ENCODE measurements at regions not wholly inside any gene's neighbourhood (a gene's known extent, or its start where the extent isn't known, plus 50 kb on each side); places are given as distances from the start of the nearest gene placed in this dataset.

GRCh38 chr4:116016201-116016600, 902.8 kb upstream of the NDST4 start:
- peaks cover 43% of the 10 kb centered on the region for H3K9me3 Mint-ChIP-seq (ENCODE audit: unreplicated experiment)
- TF ChIP-seq CTCF (IDR thresholded peaks at IDR 0.05; ENCODE audit: insufficient read depth in 1 of 2, low read depth in 1 of 2, low read length in 1 of 2, severe bottlenecking in 1 of 2, unreplicated experiment in 1 of 2): no peak
- Histone ChIP-seq H3K4me1 (no peaks in the 10 kb centered on the region), H3K27me3 (replicated peaks; ENCODE audit: control insufficient read depth, insufficient read depth, low read length) (no peaks in the 10 kb centered on the region), H3K4me3 (ENCODE audit: low read depth, low read length) (no peak overlapping the region), H3K36me3 (ENCODE audit: control insufficient read depth, insufficient read depth, low read length) (no peaks in the 10 kb centered on the region), H3K9me3 (peaks cover 36% of the 10 kb centered on the region; the same call in 1 of the 2 replicates)
- intact Hi-C loops (cut with micrococcal nuclease; ENCODE audit: unreplicated experiment): no loop called here
- no peak for DNase-seq
- no TSS peak for BruUV-seq (replicated peaks)
- no peaks in the 10 kb centered on the region for H3K27me3 Mint-ChIP-seq (ENCODE audit: insufficient read depth, unreplicated experiment)
- peaks cover 7% of the 10 kb centered on the region for H3K36me3 Mint-ChIP-seq (ENCODE audit: insufficient read depth, unreplicated experiment)
- H3K4me1 Mint-ChIP-seq (ENCODE audit: low read depth, unreplicated experiment): no peaks in the 10 kb centered on the region
- no peak overlapping the region for H3K4me3 Mint-ChIP-seq (ENCODE audit: unreplicated experiment)
- ChIA-PET POLR2A (no interaction called here), CTCF (no interaction called here)
- no peak overlapping the region for H3K27ac Mint-ChIP-seq (ENCODE audit: unreplicated experiment)

GRCh38 chr4:116015549-116015948, 902.1 kb upstream of the NDST4 start:
- no TSS peak for BruUV-seq (replicated peaks)
- ChIA-PET CTCF (no interaction called here), POLR2A (no interaction called here)
- Mint-ChIP-seq H3K27me3 (ENCODE audit: insufficient read depth, unreplicated experiment) (no peaks in the 10 kb centered on the region), H3K9me3 (ENCODE audit: unreplicated experiment) (peaks cover 37% of the 10 kb centered on the region), H3K36me3 (ENCODE audit: insufficient read depth, unreplicated experiment) (peaks cover 7% of the 10 kb centered on the region), H3K4me3 (ENCODE audit: unreplicated experiment) (no peak overlapping the region), H3K4me1 (ENCODE audit: low read depth, unreplicated experiment) (no peaks in the 10 kb centered on the region), H3K27ac (ENCODE audit: unreplicated experiment) (no peak overlapping the region)
- no peak overlapping the region for H3K4me3 ChIP-seq (ENCODE audit: low read depth, low read length)
- peaks cover 36% of the 10 kb centered on the region; the same call in 1 of the 2 replicates for H3K9me3 ChIP-seq
- TF ChIP-seq CTCF (IDR thresholded peaks at IDR 0.05; ENCODE audit: insufficient read depth in 1 of 2, low read depth in 1 of 2, low read length in 1 of 2, severe bottlenecking in 1 of 2, unreplicated experiment in 1 of 2): no peak
- no peak for DNase-seq
- H3K4me1 ChIP-seq: no peaks in the 10 kb centered on the region
- no peaks in the 10 kb centered on the region for H3K27me3 ChIP-seq (replicated peaks; ENCODE audit: control insufficient read depth, insufficient read depth, low read length)
- no peaks in the 10 kb centered on the region for H3K36me3 ChIP-seq (ENCODE audit: control insufficient read depth, insufficient read depth, low read length)
- intact Hi-C loops (cut with micrococcal nuclease; ENCODE audit: unreplicated experiment): no loop called here

- H3K4me3 ChIP-seq (ENCODE audit: low read depth, low read length): no peak overlapping the region
- no peaks in the 10 kb centered on the region for H3K4me1 ChIP-seq
- no peaks in the 10 kb centered on the region for H3K27me3 Mint-ChIP-seq (ENCODE audit: insufficient read depth, unreplicated experiment)
- H3K4me3 Mint-ChIP-seq (ENCODE audit: unreplicated experiment): no peak overlapping the region
- no peak overlapping the region for H3K27ac Mint-ChIP-seq (ENCODE audit: unreplicated experiment)
- CTCF ChIA-PET: no interaction called here
- no peak for DNase-seq
- BruUV-seq (replicated peaks): no TSS peak
- peaks cover 7% of the 10 kb centered on the region for H3K36me3 Mint-ChIP-seq (ENCODE audit: insufficient read depth, unreplicated experiment)
- H3K36me3 ChIP-seq (ENCODE audit: control insufficient read depth, insufficient read depth, low read length): no peaks in the 10 kb centered on the region
- TF ChIP-seq CTCF (IDR thresholded peaks at IDR 0.05; ENCODE audit: insufficient read depth in 1 of 2, low read depth in 1 of 2, low read length in 1 of 2, severe bottlenecking in 1 of 2, unreplicated experiment in 1 of 2): no peak
- H3K4me1 Mint-ChIP-seq (ENCODE audit: low read depth, unreplicated experiment): no peaks in the 10 kb centered on the region
- H3K9me3 ChIP-seq: peaks cover 36% of the 10 kb centered on the region; the same call in 1 of the 2 replicates
- peaks cover 35% of the 10 kb centered on the region for H3K9me3 Mint-ChIP-seq (ENCODE audit: unreplicated experiment)
- no peaks in the 10 kb centered on the region for H3K27me3 ChIP-seq (replicated peaks; ENCODE audit: control insufficient read depth, insufficient read depth, low read length)
- POLR2A ChIA-PET: no interaction called here
- intact Hi-C loops (cut with micrococcal nuclease; ENCODE audit: unreplicated experiment): no loop called here
Observed at GRCh38 chr4:116015062-116015461, 901.6 kb upstream of the NDST4 start.
